ES-I3 (cell line): ENCODE measurements at regions not wholly inside any gene's neighbourhood (a gene's known extent, or its start where the extent isn't known, plus 50 kb on each side); places are given as distances from the start of the nearest gene placed in this dataset.

Experiments
- H3K36me3 ChIP-seq: 2 replicates; pipeline ENCODE4 v1.6.1; 2013; ENCODE audit warnings: mild to moderate bottlenecking, low read length, control low read depth, moderate library complexity; ENCODE audit not compliant: insufficient read depth
- H3K4me1 ChIP-seq: 2 replicates; pipeline ENCODE4 v1.6.1; 2013; ENCODE audit warnings: mild to moderate bottlenecking, control low read depth, low read length; ENCODE audit not compliant: insufficient read depth
- H3K9ac ChIP-seq: 2 replicates; pipeline ENCODE4 v1.6.1; 2013; ENCODE audit warnings: low read depth, mild to moderate bottlenecking, low read length, moderate library complexity
- H3K9me3 ChIP-seq: 2 replicates; pipeline ENCODE4 v1.6.1; 2013; ENCODE audit warnings: mild to moderate bottlenecking, low read length, moderate library complexity; ENCODE audit not compliant: control insufficient read depth, insufficient read depth

DNA sequence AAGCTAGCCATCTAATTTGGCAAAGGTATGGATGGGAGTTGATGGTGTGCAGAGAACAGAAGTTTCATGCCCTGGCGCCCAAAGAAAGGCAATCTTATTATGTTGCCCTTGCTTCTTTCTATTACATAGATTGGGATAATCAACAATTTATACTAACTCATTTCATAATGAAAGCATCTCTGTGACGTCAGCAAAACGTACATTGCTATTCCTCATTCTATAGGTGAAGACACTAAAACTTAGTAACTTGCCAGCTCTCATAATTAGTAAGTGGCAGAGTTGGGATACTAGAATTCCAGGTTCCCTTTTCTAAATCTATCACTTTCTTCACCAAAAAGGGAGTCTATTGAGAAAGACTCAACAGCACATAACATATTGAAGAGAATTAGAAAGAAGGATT is 374.8 kb downstream of the NR2F1-AS1 start:
- Histone ChIP-seq H3K36me3 (no peaks in the 10 kb centered on the region), H3K9ac (no peak overlapping the region), H3K4me1 (peaks cover 6% of the 10 kb centered on the region; the same call in 1 of the 2 replicates), H3K9me3 (no peaks in the 10 kb centered on the region)

DNA sequence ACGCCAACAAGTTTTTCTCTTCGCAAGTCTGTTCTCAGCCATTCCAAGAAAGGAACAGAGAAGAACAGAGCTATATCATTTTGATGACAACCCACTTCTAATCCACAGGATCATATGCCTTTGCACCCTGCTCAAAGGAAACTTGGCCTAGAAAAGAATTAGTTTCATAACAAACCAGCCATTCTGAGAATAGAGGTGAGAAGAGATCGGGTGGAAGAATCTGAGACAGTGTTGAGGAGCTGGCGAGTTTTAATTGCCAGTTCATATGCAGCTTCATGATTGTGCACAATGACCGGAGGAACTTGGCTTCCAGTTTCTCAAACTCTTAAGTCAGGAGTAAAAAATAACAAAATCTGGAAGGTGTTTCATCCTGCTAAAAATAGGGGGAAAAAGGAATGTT is 380.0 kb downstream of the NR2F1-AS1 start:
- Histone ChIP-seq H3K9ac (no peak overlapping the region), H3K36me3 (no peaks in the 10 kb centered on the region), H3K4me1 (peaks cover 6% of the 10 kb centered on the region; the same call in 1 of the 2 replicates), H3K9me3 (no peaks in the 10 kb centered on the region)

DNA sequence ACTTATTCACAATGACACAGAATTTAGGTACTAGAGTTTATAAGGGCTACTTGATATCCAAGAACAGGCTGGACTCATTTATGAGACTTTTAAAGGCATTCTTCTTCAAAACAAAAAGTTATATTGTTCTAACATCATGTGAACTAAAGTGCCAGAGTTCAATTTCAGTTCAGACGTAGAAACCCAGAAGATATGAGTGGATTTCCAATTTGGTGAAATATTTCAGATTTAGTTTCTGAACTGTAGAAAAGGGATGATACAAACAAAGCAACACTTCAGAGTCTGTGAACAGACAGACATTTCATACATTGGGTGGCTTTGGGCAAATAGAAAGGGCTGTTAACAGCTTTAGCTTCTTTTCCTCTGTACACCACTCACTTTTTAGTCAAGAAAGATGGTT is 384.0 kb downstream of the NR2F1-AS1 start:
- Histone ChIP-seq H3K36me3 (no peaks in the 10 kb centered on the region), H3K4me1 (no peaks in the 10 kb centered on the region), H3K9me3 (no peaks in the 10 kb centered on the region), H3K9ac (no peak overlapping the region)

DNA sequence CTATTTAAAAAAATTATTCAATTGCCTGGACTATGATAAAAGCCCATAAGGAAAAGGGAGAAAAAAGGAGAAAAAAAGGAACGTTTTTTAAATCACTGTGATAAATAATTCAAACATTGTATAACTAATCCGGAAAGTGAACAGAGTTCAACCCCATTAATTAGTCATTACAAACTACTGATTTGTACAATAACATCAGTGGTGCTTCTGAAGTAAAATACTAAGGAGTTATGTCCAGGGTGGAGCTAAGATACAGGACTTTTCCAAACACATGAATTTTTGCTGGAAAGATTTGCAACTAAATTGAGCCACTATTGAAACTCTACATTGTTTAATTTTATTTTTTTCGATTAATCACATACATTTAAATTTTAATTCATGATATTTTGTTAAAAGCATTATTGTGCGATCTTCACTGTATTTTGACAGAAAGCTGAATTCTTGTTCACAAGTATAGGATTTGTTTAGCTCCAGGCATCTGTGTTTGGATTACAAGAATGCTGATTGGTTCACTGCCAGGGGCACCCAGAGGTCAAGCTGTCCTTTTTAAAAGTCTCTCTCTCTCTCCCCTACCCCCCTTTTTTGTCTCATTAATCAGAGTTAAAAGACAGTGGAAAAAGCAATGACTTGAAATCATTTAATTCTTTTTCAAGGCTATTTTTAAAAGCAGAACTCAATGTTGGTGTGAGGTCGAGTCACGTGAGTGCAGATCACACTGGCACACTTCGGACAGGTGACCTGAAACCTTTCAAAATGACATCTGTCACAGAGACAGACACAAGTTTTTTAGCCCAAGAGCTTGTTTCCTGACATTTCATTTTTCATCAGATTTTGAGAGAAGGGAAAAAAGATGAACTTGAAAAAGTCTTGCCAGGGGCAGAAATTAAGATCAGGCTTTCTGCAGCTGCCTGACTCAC is 387.3 kb downstream of the NR2F1-AS1 start:
- Histone ChIP-seq H3K9ac (no peak overlapping the region), H3K36me3 (no peaks in the 10 kb centered on the region), H3K9me3 (no peaks in the 10 kb centered on the region), H3K4me1 (no peaks in the 10 kb centered on the region)

DNA sequence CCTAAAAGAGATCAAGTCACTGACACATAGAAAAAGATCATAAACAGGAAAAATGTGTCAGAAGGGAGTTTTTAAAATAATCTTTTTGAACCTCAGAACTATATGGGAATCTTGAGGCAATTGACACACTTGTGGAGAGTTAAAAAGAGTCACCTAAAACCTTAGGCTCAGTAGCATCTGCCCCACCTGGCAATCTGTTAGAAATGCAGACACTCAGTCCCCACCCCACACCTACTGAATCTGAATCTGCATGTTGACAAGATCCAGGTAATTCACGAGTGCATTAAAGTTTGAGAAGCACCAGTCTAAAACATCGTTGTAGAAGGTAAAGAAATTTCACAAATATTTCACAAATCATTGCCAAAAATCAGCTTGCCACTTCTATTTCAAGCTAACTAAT is 388.3 kb downstream of the NR2F1-AS1 start:
- Histone ChIP-seq H3K36me3 (no peaks in the 10 kb centered on the region), H3K4me1 (no peaks in the 10 kb centered on the region), H3K9ac (no peak overlapping the region), H3K9me3 (no peaks in the 10 kb centered on the region)

DNA sequence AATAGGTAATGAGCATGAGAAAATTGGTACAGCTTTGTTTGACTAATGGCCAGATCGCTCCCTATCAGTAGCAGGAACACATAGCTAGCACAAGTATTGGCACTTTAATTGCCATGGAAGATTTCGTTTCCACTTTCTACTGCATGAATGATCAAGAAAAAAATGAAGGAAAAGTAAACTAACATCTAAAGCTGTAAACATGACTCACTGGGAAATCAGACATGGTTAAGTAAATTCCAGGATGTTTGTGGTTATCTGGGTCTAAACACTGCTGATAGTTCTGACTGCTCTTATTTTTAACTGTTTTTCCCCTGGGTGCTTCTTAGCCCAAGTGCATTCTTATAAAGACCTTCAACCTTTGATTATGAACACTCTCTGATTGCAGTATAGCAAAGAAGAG is 388.9 kb downstream of the NR2F1-AS1 start:
- Histone ChIP-seq H3K9me3 (no peaks in the 10 kb centered on the region), H3K4me1 (no peaks in the 10 kb centered on the region), H3K9ac (no peak overlapping the region), H3K36me3 (no peaks in the 10 kb centered on the region)

DNA sequence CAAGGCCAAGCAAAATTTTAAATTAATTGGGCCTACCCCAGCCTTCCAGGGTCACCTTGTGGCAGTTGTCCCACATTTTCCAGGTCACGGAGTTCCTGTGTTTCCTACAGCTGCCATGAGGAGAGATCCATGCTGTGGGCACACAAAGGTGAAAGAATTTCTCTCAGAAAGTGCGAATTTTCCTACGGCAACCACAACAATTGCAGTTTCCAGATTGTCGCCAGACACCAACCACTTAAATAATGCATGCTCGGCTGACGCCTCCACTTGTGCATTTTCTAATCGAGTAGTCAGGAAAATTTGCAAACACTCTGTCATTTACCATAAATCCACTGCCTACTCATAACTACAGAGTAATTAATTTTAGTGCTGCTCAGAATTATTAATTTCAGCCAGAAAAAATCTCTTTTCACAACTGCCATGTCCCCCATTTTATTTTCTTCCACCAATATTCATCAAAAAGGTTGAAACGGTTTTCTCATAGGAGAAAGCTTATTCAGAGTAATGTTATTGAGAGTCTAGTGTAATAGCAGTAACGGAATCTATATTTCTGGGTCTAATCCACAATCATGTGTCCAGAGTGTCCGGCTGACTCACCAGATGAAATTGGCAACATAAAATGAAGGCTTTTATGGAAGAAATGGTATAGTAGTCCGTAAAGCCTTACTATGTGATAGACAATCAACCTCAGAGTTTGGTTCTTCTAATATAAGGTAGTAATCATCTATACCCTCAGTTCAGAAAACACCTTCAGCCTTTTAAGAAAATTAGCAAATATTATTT is 389.8 kb downstream of the NR2F1-AS1 start:
- H3K9me3 ChIP-seq: no peaks in the 10 kb centered on the region
- no peaks in the 10 kb centered on the region for H3K36me3 ChIP-seq
- H3K9ac ChIP-seq: no peak overlapping the region
- H3K4me1 ChIP-seq: no peaks in the 10 kb centered on the region

DNA sequence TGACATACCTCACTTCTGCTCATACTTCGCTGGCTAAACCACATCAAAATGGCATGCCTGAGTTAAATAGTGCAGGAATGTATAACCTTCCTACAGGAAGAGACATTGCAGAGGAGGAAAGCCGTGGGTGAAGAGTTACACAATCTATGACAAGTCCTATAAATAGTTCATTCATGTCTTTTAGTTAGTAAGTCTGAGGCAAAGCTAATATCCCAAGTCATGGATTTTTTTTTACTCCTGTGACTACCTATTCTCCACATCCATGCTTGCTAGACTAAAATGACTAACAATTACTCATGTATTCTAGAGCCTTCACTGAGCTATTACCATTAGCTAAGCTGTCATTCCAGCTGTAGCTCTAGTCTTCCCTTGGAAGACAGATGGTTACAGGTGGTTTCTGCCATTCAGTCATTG is 391.3 kb downstream of the NR2F1-AS1 start:
- Histone ChIP-seq H3K36me3 (no peaks in the 10 kb centered on the region), H3K9me3 (no peaks in the 10 kb centered on the region), H3K4me1 (no peaks in the 10 kb centered on the region), H3K9ac (no peak overlapping the region)

DNA sequence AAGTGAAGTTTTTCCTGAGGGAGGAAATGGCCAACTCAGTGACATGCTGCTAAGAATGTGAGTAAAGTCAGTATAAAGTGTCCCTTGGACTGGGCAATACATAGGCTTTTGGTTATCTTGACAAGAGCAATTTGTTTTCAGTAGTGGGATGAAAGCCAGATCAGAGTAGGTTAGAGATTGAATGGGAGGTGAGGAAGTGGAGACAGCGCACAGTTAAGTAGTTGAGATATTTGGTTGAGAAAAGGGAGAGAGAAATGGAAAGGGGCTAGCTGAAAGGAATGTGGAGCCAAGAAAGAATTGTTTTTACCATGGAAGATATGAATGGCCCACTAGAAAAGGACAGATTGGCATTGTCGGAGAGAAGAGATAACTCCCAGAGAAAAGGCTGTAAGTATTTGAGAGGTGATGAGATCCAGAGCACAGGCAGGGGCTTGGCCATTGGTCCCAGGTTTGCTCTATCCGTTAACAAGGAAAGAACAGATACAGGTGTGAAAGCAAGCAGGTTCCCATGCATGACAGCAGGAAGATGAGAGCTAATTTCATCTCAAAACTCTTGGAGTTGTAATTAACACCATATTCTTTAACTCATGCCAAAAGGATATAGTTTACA is 392.0 kb downstream of the NR2F1-AS1 start:
- Histone ChIP-seq H3K36me3 (no peaks in the 10 kb centered on the region), H3K9me3 (no peaks in the 10 kb centered on the region), H3K9ac (no peak overlapping the region), H3K4me1 (no peaks in the 10 kb centered on the region)

DNA sequence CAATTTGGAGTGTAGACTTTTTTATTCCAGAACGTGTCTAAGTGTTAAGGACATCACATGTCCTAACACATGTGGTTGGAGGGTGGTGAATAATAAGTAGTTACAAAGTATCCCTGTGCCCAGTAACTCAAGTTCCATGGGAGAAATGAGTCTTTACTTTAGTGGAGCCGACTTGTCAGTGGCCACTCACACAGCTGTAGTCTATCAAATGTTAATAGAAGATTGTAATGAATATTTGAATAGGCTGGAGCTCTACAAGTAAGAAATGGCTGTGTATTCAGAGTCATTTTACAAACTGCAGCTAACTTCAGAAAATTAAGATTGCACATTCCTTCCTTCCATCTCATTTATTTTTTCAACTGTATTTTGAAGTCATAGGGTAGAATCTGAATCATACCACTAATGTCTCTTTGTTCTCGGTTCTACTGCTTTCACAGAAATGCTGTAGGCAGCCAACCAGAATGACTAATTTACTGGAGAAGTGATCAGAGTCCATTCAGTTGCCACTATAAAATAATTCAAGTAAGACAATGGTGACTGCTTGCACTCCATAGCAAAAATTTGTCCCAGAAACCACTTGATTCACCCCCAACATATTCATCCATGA is 394.8 kb downstream of the NR2F1-AS1 start:
- H3K9ac ChIP-seq: no peak overlapping the region
- H3K4me1 ChIP-seq: no peaks in the 10 kb centered on the region
- H3K36me3 ChIP-seq: no peaks in the 10 kb centered on the region
- no peaks in the 10 kb centered on the region for H3K9me3 ChIP-seq

DNA sequence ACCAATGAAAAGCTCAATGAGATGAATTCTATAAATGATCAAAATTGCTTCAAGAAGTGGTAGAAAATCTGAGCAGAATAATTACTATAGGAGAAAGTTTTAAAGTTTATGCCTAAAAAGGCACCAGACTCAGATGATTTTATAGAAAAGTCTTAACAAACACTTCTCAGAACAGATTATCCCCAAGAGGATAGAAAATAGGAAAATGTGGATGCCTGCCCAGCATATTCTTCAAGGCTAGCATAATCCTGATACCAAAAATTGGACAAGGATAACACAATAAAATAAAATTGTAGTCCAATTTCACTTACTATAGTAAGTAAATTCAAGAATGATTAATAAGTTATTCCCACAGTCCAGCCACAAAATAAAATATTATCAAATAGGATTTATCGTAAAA is 397.0 kb downstream of the NR2F1-AS1 start:
- Histone ChIP-seq H3K36me3 (no peaks in the 10 kb centered on the region), H3K9ac (no peak overlapping the region), H3K9me3 (no peaks in the 10 kb centered on the region), H3K4me1 (no peaks in the 10 kb centered on the region)

DNA sequence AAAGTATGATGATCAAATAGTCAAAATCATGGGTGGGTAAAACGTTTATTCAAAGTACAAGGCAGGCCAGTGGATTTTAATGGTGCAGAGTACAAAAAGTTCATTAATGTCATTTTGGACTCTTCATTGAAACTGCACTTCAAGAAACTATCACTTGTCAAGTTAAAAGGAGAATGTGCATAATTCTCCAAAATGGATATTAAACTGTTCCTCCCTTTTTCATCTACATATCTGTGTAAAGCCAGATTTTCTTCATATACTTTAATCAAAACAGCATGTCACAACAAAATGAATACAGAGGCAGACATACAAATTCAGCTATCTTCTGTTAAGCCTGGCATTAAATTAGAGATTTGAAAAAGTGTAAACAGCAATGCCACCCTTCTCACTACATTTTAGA is 401.6 kb downstream of the NR2F1-AS1 start:
- Histone ChIP-seq H3K36me3 (no peaks in the 10 kb centered on the region), H3K9ac (no peak overlapping the region), H3K4me1 (no peaks in the 10 kb centered on the region), H3K9me3 (no peaks in the 10 kb centered on the region)

DNA sequence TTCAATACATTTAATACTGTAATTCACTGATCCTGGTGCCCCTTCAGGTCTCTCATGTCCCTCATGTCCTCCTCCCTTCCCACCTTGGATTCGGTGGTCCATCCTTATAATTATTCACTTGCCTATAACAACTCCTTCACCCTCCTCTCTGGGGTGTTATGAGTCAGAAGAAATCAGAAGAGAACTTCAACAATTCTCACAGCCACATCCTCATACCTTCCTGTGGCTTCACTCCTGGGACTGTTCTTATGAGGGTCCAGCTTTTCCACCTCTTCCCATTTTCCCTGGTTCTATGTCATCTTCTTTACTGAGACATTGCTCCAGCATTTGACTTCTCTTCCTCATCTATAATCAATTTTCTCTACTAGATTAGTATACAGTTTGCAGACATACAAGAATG is 406.1 kb downstream of the NR2F1-AS1 start:
- Histone ChIP-seq H3K36me3 (no peaks in the 10 kb centered on the region), H3K9me3 (no peaks in the 10 kb centered on the region), H3K4me1 (no peaks in the 10 kb centered on the region), H3K9ac (no peak overlapping the region)

DNA sequence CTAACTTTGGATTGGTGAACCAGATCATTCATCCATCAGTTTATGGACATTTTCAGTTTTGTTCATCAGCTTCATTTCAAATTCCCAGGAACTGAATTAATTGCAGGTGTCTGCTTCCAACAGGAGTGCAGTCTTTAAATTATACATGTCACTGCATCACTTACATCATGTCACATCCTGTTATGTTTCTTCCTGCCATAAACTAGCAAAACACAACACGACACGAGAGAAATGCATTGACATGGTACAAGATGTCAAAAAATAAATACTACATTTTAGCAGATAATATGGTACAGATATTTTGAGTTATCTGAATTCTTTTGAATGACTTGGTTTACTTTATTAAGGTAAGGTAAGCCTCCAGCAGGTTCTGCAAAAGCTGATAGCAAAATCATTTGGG is 415.5 kb downstream of the NR2F1-AS1 start:
- no peaks in the 10 kb centered on the region for H3K4me1 ChIP-seq
- H3K36me3 ChIP-seq: no peaks in the 10 kb centered on the region
- no peak overlapping the region for H3K9ac ChIP-seq
- no peaks in the 10 kb centered on the region for H3K9me3 ChIP-seq
